AG09309 (cell line): ENCODE measurements at regions not wholly inside any gene's neighbourhood (a gene's known extent, or its start where the extent isn't known, plus 50 kb on each side); places are given as distances from the start of the nearest gene placed in this dataset.
A peak's percentile ranks its signal among the peaks of the same experiment; 100 is the strongest.

Source experiments
- DNase-seq: peaks from one replicate; pipeline ENCODE4 v3.0.0-alpha.2; 2010; ENCODE audit warnings: low read depth
- H3K4me3 ChIP-seq: 2 replicates; pipeline ENCODE4 v1.5.1; 2011; ENCODE audit warnings: mild to moderate bottlenecking, low read depth, low read length, moderate library complexity; ENCODE audit not compliant: control insufficient read depth
- TF ChIP-seq, protein P1 (sequence below): IDR thresholded peaks from 2 replicates; pipeline ENCODE4 v1.5.1; 2011; ENCODE audit warnings: mild to moderate bottlenecking, low read depth, low read length, inconsistent platforms; ENCODE audit not compliant: insufficient read depth, control insufficient read depth; ENCODE audit errors: missing control alignments

- no peak overlapping the region for H3K4me3 ChIP-seq
- TF ChIP-seq, protein P1, sequence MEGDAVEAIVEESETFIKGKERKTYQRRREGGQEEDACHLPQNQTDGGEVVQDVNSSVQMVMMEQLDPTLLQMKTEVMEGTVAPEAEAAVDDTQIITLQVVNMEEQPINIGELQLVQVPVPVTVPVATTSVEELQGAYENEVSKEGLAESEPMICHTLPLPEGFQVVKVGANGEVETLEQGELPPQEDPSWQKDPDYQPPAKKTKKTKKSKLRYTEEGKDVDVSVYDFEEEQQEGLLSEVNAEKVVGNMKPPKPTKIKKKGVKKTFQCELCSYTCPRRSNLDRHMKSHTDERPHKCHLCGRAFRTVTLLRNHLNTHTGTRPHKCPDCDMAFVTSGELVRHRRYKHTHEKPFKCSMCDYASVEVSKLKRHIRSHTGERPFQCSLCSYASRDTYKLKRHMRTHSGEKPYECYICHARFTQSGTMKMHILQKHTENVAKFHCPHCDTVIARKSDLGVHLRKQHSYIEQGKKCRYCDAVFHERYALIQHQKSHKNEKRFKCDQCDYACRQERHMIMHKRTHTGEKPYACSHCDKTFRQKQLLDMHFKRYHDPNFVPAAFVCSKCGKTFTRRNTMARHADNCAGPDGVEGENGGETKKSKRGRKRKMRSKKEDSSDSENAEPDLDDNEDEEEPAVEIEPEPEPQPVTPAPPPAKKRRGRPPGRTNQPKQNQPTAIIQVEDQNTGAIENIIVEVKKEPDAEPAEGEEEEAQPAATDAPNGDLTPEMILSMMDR = no peak
- peak; percentile 46 for DNase-seq
These were observed 118.2 kb upstream of the RAP2B start for GRCh38 chr3:153043729-153044328.

GRCh38 chr3:153045150-153045549 lies 116.9 kb upstream of the RAP2B start:
- TF ChIP-seq, protein P1 = no peak
- no peak overlapping the region for H3K4me3 ChIP-seq

GRCh38 chr3:153050978-153051377 lies 111.0 kb upstream of the RAP2B start:
- H3K4me3 ChIP-seq = no peak overlapping the region
- TF ChIP-seq, protein P1 = no peak
- no peak for DNase-seq

More at GRCh38 chr3:153045150-153045549, 116.9 kb upstream of the RAP2B start:
- DNase-seq = no peak

DNA sequence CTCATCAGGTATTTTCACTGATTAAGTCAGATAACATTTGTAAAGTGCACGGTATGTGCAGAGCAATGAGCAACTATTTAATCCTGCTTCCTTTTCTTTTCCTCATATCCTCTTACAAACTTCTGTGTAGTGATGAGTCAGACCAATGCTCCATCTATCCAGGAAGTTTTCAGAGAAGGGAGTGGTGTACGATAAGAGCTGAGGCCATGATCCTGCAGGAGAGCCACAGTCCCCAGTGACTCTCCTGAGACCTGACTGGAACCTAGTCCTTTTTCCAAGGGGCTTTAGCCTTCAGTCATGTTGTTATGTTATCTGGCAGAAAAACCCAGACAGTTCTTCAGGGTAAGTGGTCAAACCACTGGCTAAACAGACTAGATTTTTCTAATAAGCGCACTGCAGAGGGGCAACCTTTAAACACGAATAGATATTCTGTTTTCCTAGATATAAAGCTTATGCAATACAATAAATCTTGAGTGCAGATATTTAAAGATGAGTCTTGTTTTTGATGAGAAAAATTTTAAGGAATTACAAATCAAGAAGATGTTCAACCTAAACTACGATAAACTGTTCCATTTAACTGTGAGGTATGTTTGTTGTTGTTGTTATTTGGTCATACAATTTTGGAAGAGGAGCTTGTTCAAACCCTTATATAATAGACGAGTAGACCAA lies 110.5 kb upstream of the RAP2B start:
- TF ChIP-seq, protein P1 = no peak
- H3K4me3 ChIP-seq = no peak overlapping the region
- DNase-seq = no peak

GRCh38 chr3:153052096-153052460 lies 109.9 kb upstream of the RAP2B start:
- no peak overlapping the region for H3K4me3 ChIP-seq
- TF ChIP-seq, protein P1 = no peak
- DNase-seq = peak; percentile 78

GRCh38 chr3:153055217-153055616 lies 106.8 kb upstream of the RAP2B start:
- DNase-seq = no peak
- no peak overlapping the region for H3K4me3 ChIP-seq
- TF ChIP-seq, protein P1 = no peak
